ENCODE measurements at regions not wholly inside any gene's neighbourhood (a gene's known extent, or its start where the extent isn't known, plus 50 kb on each side); places are given as distances from the start of the nearest gene placed in this dataset.

DNA sequence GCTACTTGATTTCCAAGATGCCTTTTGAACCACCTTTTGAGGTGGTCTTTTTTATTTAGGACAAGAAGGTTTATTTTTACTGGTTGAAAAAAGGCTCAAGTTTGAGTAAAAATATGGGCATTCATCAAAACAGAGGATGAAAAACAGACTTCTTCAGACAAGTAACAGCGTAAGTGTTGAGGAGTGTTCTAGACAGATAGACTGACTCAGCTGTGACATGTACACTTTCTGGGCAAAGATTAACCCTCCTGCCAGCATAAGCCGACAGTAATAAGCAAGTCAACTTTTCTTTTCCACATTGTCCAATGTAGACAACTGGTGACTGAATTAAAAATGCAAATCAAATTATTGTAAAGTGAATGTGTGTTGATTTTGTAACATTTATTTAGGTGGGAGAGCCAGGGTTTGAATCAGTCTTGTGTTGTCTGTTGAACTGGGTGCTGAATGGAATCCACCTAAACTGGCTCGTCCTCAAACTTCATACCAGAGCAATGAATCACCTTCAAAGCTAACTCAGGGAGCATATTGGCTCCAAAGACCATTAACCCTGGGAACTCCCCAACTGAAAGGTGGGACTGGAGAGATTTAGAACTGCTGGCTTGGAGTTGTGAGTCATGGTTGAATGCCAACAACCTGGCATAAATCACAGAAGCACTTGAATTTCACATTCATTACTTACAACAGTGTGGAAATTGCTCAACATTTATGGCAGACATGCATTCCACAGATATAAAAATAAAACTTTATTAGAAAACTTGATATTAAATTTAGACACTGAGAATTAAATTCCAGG is 377.0 kb downstream of the ETS1 start:
- Histone ChIP-seq H3K27ac (peak overlapping the region in 1 of 2 donors; percentile 45), H3K9me3 (no peaks in the 10 kb centered on the region), H3K27me3 (no peaks in the 10 kb centered on the region), H3K36me3 (no peaks in the 10 kb centered on the region), H3K4me1 (peaks cover 0 to 30% of the 10 kb centered on the region in 2 donors), H3K4me3 (no peak overlapping the region)
- TF ChIP-seq, protein P1, sequence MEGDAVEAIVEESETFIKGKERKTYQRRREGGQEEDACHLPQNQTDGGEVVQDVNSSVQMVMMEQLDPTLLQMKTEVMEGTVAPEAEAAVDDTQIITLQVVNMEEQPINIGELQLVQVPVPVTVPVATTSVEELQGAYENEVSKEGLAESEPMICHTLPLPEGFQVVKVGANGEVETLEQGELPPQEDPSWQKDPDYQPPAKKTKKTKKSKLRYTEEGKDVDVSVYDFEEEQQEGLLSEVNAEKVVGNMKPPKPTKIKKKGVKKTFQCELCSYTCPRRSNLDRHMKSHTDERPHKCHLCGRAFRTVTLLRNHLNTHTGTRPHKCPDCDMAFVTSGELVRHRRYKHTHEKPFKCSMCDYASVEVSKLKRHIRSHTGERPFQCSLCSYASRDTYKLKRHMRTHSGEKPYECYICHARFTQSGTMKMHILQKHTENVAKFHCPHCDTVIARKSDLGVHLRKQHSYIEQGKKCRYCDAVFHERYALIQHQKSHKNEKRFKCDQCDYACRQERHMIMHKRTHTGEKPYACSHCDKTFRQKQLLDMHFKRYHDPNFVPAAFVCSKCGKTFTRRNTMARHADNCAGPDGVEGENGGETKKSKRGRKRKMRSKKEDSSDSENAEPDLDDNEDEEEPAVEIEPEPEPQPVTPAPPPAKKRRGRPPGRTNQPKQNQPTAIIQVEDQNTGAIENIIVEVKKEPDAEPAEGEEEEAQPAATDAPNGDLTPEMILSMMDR (IDR thresholded peaks at IDR 0.05) = no peak
- no peak for DNase-seq (ENCODE audit: low spot score)

DNA sequence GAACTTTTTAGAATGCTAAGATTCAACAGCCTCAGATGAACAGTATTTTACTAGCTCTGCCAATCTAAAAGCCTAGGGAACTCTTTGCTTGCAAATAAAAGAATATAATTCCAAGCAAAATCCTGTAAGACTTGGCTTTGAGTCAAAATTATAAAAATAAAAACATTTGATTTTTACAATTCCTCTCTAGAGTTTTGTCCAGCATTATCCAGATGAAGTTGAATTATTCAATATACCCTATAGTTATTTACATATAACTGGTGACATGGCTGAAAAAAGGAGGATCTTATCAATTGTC is 378.3 kb downstream of the ETS1 start:
- TF ChIP-seq, protein P1 (IDR thresholded peaks at IDR 0.05) = no peak
- H3K4me1 ChIP-seq = peaks cover 0 to 30% of the 10 kb centered on the region in 2 donors
- no peaks in the 10 kb centered on the region for H3K36me3 ChIP-seq
- H3K27ac ChIP-seq = no peak overlapping the region
- no peaks in the 10 kb centered on the region for H3K9me3 ChIP-seq
- DNase-seq (ENCODE audit: low spot score) = no peak
- no peaks in the 10 kb centered on the region for H3K27me3 ChIP-seq
- H3K4me3 ChIP-seq = no peak overlapping the region

DNA sequence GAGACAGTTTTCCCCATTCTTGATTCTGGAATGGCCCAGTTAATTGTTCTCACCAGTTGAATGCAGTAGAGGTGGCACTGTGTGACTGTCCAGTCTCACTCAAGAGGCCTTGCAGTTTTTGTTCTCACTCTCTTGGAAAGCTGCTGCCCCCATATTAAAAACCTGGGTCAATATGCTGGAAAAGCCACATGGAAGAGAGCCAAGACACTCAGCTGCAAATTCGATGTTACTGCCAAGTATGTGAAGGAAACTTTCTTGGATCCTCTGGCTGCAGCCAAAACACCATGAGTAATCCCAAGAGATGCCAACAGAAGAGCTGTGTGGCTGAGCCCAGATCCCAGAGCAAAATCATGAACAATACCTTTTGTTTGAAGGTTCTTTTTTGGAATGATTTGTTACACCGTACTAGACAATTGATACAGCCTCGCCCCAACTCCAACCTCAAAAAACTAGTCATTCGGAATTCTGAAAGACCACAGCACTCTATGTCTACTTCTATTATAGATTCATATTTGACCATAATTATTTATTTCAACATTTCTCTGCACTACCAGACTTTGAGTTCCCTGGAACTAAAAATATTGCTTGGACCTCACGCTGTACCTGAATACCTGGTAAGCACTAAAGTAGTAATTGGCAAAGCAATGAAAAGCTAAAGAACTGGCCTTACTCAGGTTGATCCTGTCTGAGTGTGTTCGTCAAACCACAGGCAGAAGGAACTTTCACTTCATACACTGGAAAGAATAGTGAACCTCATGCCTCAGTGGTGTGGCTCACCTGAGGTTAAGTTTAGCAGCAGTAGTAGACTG is 378.8 kb downstream of the ETS1 start:
- Histone ChIP-seq H3K4me3 (no peak overlapping the region), H3K27me3 (no peaks in the 10 kb centered on the region), H3K36me3 (no peaks in the 10 kb centered on the region), H3K9me3 (no peaks in the 10 kb centered on the region), H3K27ac (peak overlapping the region in 1 of 2 donors; percentile 59), H3K4me1 (peaks cover 0 to 30% of the 10 kb centered on the region in 2 donors)
- no peak for DNase-seq (ENCODE audit: low spot score)
- TF ChIP-seq, protein P1 (IDR thresholded peaks at IDR 0.05) = no peak

DNA sequence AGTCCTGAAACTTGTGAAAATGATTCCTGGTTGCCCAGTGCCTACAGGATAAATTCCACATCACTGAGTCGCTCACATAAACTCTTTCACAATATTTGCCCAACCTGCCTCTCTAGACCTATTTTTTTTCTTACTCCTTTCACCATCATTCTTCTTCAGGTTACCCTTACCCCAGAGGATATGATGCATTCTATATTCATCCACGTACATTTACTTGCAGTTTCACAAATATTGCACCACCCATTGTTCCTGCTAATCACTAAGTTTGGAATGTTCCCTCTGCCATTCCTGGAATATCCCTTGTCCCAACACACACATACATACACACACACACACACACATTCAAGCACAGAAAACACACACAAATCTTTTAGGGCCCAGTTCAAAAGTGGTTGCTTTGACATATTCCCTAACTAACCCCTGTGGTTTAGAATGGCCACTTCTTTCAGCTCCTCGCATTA is 379.5 kb downstream of the ETS1 start:
- Histone ChIP-seq H3K36me3 (no peaks in the 10 kb centered on the region), H3K4me1 (peaks cover 0 to 30% of the 10 kb centered on the region in 2 donors), H3K9me3 (no peaks in the 10 kb centered on the region), H3K27ac (peak overlapping the region in 1 of 2 donors; percentile 59), H3K27me3 (no peaks in the 10 kb centered on the region), H3K4me3 (no peak overlapping the region)
- DNase-seq (ENCODE audit: low spot score) = no peak
- TF ChIP-seq, protein P1 (IDR thresholded peaks at IDR 0.05) = no peak

DNA sequence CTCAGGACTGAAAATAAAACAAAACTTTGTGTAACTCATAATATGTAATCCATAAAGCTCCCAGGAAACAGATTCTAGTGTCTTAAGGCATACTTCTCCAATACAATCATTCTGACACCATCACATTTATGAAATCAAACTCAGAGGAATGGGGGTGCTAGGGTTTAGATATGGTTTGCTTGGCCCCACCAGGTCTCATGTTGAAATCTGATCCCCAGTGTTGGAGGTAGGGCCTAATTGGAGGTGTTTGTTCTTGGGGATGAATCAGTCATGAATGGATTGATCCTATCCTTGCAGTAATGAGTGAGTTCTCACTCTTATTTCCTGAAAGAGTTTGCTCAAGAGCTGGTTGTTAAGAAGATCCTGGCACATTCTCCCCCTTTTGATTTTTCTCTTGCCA is 380.9 kb downstream of the ETS1 start:
- TF ChIP-seq, protein P1 (IDR thresholded peaks at IDR 0.05) = no peak
- DNase-seq (ENCODE audit: low spot score) = no peak

More for the DNA sequence above, 380.9 kb downstream of the ETS1 start:
- no peak overlapping the region for H3K4me3 ChIP-seq
- peaks cover 0 to 30% of the 10 kb centered on the region in 2 donors for H3K4me1 ChIP-seq
- H3K27ac ChIP-seq = no peak overlapping the region
- no peaks in the 10 kb centered on the region for H3K9me3 ChIP-seq
- no peaks in the 10 kb centered on the region for H3K27me3 ChIP-seq
- no peaks in the 10 kb centered on the region for H3K36me3 ChIP-seq

All from right atrium auricular region (tissue), 2 donors.